Mucosa of descending colon (tissue), 3 donors: ENCODE measurements at regions not wholly inside any gene's neighbourhood (a gene's known extent, or its start where the extent isn't known, plus 50 kb on each side); places are given as distances from the start of the nearest gene placed in this dataset.

Experiments used
- ATAC-seq: fragments of 200-7000 bp; cut with Tn5 transposase; one replicate; pipeline ENCODE4 v1.9.1; 2020; ENCODE audit warnings: mild to moderate bottlenecking, moderate library complexity
- DNase-seq, 3 donors: peaks; one replicate each; pipeline ENCODE4 v3.0.0-alpha.2; 2020
- H3K36me3 ChIP-seq: fragments of 200-600 bp; one replicate; pipeline ENCODE4 v1.8.0; 2021; ENCODE audit warnings: low read depth, mild to moderate bottlenecking
- H3K4me1 ChIP-seq: fragments of 200-600 bp; one replicate; pipeline ENCODE4 v1.8.0; 2021; ENCODE audit warnings: low read depth, mild to moderate bottlenecking
- H3K4me3 ChIP-seq: fragments of 200-600 bp; one replicate; pipeline ENCODE4 v1.8.0; 2021; ENCODE audit warnings: mild to moderate bottlenecking
- H3K9me3 ChIP-seq: fragments of 200-600 bp; one replicate; pipeline ENCODE4 v1.8.0; 2021; ENCODE audit warnings: mild to moderate bottlenecking
- intact Hi-C, 2 donors: fragments of 100-400 bp; cut with DNase I in 1 of 2; cut with micrococcal nuclease in 1 of 2; formaldehyde crosslinking; loops; one replicate each; pipeline versions ENCODE4 v1.11.0 to v1.11.1; 2022; cut with DNase I, micrococcal nuclease
- TF ChIP-seq, protein P1 (sequence below): fragments of 200-600 bp; IDR thresholded peaks from one replicate; pipeline ENCODE4 v1.8.0; 2022; ENCODE audit warnings: antibody characterized with exemption, mild to moderate bottlenecking
- donor health status: DM: no; HTN: no; CAD: no; lungs with moderate emphysema.
- donor health status: DM: no; HTN: no; CAD: no.
- donor health status: DM: no; HTN: yes; CAD: no.

- H3K4me1 ChIP-seq = no peaks in the 10 kb centered on the region
- DNase-seq (no peak), ATAC-seq (no peak)
- H3K9me3 ChIP-seq = no peaks in the 10 kb centered on the region
- no peaks in the 10 kb centered on the region for H3K36me3 ChIP-seq
- intact Hi-C loops = no loop called here
- H3K4me3 ChIP-seq = no peak overlapping the region
- TF ChIP-seq, protein P1, sequence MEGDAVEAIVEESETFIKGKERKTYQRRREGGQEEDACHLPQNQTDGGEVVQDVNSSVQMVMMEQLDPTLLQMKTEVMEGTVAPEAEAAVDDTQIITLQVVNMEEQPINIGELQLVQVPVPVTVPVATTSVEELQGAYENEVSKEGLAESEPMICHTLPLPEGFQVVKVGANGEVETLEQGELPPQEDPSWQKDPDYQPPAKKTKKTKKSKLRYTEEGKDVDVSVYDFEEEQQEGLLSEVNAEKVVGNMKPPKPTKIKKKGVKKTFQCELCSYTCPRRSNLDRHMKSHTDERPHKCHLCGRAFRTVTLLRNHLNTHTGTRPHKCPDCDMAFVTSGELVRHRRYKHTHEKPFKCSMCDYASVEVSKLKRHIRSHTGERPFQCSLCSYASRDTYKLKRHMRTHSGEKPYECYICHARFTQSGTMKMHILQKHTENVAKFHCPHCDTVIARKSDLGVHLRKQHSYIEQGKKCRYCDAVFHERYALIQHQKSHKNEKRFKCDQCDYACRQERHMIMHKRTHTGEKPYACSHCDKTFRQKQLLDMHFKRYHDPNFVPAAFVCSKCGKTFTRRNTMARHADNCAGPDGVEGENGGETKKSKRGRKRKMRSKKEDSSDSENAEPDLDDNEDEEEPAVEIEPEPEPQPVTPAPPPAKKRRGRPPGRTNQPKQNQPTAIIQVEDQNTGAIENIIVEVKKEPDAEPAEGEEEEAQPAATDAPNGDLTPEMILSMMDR = no peak
Measured at GRCh38 chr3:34256791-34257190, 458.4 kb downstream of the PDCD6IP start.

GRCh38 chr3:34258271-34258998, 460.0 kb downstream of the PDCD6IP start:
- H3K36me3 ChIP-seq = no peaks in the 10 kb centered on the region
- intact Hi-C loops = no loop called here
- H3K4me1 ChIP-seq = peaks cover 15% of the 10 kb centered on the region
- TF ChIP-seq, protein P1 = no peak
- no peak for DNase-seq
- H3K9me3 ChIP-seq = no peaks in the 10 kb centered on the region
- ATAC-seq = no peak
- H3K4me3 ChIP-seq = no peak overlapping the region

DNA sequence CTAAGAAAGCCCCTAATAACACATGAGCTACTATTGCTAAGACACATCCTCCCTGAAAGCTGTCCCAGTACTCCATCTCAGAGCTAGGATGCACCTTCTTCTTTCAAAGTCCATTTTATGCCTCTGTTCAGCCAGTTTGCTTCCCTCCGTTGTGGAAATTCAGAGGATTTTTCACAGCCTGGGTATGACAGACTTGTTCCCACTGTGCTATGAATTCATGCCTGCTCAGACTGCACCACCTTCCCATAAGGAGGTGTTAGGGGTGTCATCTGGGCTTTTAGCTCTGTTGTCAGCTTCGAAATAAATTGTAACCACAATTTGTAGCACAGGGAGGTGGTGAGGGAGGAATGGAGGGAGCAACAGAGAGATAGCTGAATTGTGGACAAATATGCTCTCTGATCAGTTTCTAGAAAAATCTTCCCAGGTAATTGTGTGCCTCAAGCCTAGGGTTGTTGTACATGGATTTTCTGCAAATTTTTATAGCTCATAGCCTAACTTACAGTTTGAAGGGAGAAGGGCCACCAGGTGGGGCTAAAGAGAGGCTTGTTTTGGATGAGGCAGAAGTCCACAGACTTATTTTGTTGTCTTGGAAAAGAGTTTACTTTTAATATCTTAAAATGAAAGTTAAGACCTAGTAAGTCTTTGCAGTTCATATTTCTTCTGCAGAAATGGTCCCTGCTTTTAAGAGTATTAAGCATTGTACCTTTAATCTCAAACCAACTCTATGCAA, 462.0 kb downstream of the PDCD6IP start:
- H3K36me3 ChIP-seq = no peaks in the 10 kb centered on the region
- DNase-seq (peak in 2 of 3 donors; percentile 51 to 89), ATAC-seq (peak; percentile 46)
- no peak overlapping the region for H3K4me3 ChIP-seq
- no peaks in the 10 kb centered on the region for H3K9me3 ChIP-seq
- intact Hi-C loops = no loop called here
- TF ChIP-seq, protein P1 = peak; percentile 18
- H3K4me1 ChIP-seq = peaks cover 15% of the 10 kb centered on the region

DNA sequence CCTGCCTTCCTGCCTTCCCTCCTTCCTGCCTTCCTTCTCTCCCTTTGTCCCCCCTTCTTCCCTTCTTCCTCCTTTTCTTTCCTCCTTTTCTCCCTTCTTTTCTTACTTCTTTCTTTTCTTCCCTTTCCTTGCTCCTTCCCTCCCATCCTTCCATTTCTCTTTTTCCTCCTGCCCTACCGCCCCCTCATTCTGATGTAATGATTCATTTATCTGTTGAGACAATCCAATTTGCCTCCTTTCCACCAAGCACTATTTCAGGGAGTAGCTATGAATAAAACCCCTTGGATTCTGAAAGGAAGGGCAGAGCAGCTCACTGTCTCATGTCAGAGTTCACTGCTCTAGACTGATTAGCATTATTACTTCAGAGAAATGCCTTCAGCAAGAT, 462.6 kb downstream of the PDCD6IP start:
- H3K4me1 ChIP-seq = peaks cover 15% of the 10 kb centered on the region
- no peak for DNase-seq
- intact Hi-C loops = no loop called here
- TF ChIP-seq, protein P1 = no peak
- no peaks in the 10 kb centered on the region for H3K9me3 ChIP-seq
- no peaks in the 10 kb centered on the region for H3K36me3 ChIP-seq
- no peak overlapping the region for H3K4me3 ChIP-seq
- no peak for ATAC-seq

GRCh38 chr3:34263101-34263621, 464.7 kb downstream of the PDCD6IP start:
- DNase-seq (no peak), ATAC-seq (peak; percentile 71)
- Histone ChIP-seq H3K4me1 (peaks cover 25% of the 10 kb centered on the region), H3K9me3 (no peaks in the 10 kb centered on the region), H3K36me3 (no peaks in the 10 kb centered on the region), H3K4me3 (no peak overlapping the region)
- TF ChIP-seq, protein P1 = no peak
- intact Hi-C loops = no loop called here
